ENCODE measurements at regions not wholly inside any gene's neighbourhood (a gene's known extent, or its start where the extent isn't known, plus 50 kb on each side); places are given as distances from the start of the nearest gene placed in this dataset.

GRCh38 chr18:39033312-39033711, 1467.7 kb upstream of the CELF4 start:
- TF ChIP-seq CTCF (IDR thresholded peaks at IDR 0.05) (no peak), POLR2A (IDR thresholded peaks at IDR 0.05) (no peak)
